ENCODE measurements at regions not wholly inside any gene's neighbourhood (a gene's known extent, or its start where the extent isn't known, plus 50 kb on each side); places are given as distances from the start of the nearest gene placed in this dataset.
"Not testable (repeated sequence)": the region's sequence is repeated elsewhere in the genome, so short reads cannot be mapped to it uniquely, and the experiment has no call there.

DNA sequence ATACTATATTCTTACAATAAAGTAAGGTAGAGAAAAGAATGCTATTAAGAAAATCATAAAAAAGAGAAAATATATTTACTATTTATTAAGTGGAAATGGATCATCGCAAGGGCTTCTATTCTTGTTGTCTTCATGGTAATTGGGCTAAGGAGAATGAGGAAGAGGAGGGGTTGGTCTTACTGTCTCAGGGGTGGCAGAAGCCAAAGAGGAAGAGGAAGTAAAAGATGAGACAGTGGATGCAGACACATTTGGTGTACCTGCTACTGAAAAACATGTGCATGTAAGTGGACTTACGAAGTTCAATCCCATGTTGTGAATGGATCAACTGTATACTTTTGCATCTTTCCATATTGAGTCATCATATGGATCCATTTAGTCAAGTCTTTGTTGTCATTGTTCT is 1502.1 kb upstream of the ADGRL3 start:
- DNase-seq (ENCODE audit: low read depth) = no peak

- no peak for DNase-seq (ENCODE audit: low read depth)
These were observed 1499.5 kb upstream of the ADGRL3 start for GRCh38 chr4:59700651-59701050.

DNA sequence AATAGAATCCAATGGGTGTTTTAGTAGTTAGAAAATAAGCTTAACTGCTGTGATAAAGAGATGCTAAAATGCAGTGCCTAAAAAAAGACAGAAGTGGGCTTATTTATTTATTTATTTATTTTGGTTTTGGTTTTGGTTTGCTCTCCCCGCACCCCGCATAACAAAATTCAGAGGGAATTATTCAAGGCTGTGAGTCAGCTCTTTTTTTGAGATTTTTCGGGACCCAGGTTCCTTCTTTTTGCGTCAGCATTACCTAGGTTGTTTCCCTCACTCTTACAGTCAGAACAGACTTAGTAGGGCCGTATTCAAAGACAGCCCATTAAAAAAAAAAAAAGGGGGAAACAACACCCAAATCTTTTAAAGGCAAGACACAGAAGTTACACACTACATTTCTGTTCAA is 1495.5 kb upstream of the ADGRL3 start:
- DNase-seq (ENCODE audit: low read depth) = no peak

GRCh38 chr4:59712470-59712869 is 1487.7 kb upstream of the ADGRL3 start:
- DNase-seq (ENCODE audit: low read depth) = no peak

DNA sequence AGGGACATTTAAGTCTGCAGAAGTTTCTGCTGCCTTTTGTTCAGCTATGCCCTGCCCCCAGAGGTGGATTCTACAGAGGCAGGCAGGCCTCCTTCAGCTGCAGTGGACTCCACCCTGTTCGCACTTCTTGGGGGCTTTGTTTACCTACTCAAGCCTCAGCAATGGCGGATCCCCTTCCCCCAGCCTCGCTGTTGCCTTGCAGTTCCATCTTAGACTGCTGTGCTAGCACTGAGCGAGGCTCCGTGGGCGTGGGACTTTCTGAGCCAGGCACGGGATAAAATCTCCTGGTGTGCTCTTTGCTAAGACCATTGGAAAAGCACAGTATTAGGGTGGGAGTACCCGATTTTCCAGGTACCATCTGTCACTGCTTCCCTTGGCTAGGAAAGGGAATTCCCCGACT is 1475.8 kb upstream of the ADGRL3 start:
- DNase-seq (ENCODE audit: low read depth) = not testable (repeated sequence)

- no peak for DNase-seq (ENCODE audit: low read depth)
These were observed 1472.4 kb upstream of the ADGRL3 start for GRCh38 chr4:59727745-59728144.

- no peak for DNase-seq (ENCODE audit: low read depth)
These were observed 1471.6 kb upstream of the ADGRL3 start for GRCh38 chr4:59728496-59728895.

GRCh38 chr4:59729321-59729720 is 1470.8 kb upstream of the ADGRL3 start:
- no peak for DNase-seq (ENCODE audit: low read depth)

GRCh38 chr4:59748433-59748832 is 1451.7 kb upstream of the ADGRL3 start:
- no peak for DNase-seq (ENCODE audit: low read depth)

- no peak for DNase-seq (ENCODE audit: low read depth)
These were observed 1440.9 kb upstream of the ADGRL3 start for GRCh38 chr4:59759082-59759825.

DNA sequence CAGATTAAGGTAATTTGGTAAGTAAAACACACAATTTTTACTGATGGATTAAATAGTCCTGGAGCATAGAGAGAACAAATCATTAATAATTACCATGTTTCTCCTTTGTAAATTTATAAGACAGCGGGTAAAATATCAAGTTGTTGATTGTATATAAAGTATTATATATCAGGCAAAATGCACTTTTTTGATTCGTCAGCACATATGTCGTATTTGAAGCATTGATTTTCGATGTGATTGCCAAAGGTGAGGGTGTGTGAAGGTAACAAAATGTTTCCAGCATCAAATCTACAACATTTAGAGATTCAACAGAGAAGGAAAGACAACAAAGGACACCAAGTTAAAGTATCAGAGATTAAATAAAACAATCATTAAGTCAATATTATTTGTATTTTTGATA is 1437.8 kb upstream of the ADGRL3 start:
- DNase-seq (ENCODE audit: low read depth) = no peak

GRCh38 chr4:59770601-59771264 is 1429.4 kb upstream of the ADGRL3 start:
- DNase-seq (ENCODE audit: low read depth) = no peak

- DNase-seq (ENCODE audit: low read depth) = no peak
These were observed 1427.4 kb upstream of the ADGRL3 start for GRCh38 chr4:59772641-59773139.

DNA sequence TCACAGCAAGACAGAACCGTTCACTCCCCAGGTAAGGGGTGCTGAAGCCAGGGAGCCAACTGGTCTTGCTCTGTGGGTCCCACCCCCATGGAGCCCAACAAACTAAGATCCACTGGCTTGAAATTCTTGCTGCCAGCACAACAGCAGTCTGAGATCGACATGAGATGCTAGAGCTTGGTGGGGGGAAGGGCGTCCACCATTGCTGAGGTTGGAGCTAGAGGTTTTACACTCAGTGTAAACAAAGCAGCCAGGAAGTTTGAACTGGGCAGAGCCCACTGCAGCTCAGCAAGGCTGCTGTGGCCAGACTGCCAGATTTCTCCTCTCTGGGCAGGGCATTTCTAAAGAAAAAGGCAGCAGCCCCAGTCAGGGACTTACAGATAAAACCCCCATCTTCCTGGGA is 1419.9 kb upstream of the ADGRL3 start:
- not testable (repeated sequence) for DNase-seq (ENCODE audit: low read depth)

DNA sequence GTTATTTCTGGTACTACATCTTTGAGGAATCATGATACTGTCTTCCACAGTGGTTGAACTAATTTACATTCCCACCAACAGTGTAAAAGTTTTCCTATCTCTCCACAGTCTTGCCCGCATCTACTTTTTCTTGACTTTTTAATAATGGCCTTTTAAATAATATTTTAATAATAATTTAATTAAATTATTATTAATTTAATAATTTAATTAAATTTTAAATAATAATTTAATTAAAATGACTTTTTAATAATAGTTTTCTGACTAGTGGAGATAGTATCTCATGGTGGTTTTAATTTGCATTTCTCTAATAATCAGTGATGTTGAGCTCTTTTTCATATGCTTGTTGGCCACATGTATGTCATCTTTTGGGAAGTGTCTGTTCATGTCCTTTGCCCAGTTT is 1395.0 kb upstream of the ADGRL3 start:
- DNase-seq (ENCODE audit: low read depth) = no peak

DNA sequence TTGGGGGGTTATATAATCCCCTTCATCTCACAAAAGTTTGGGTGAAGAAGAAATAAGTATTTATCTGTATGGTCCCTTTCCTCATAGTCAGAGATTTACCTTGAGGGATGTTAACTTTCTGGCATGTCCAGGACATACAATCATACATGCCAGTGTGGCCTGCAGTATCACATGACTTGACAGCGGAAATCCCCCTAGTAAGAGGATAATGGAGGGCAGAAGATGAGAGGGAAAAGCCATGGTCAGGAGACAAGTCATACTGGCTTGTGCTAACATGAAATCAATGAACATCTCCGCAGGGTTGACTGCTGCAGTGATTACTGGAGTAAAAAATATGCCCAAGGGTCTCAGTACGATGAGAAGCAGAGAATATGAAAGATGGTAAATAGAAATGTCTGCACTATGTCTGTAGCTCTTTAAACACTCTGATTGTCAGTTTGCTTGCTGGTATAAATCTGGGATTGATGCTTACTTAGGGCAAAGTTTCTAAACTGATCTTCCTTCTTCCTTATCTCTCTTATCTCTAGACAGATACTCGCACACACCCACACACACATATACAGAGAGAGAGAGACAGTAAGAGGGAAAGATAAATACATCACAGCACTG is 1385.6 kb upstream of the ADGRL3 start:
- no peak for DNase-seq (ENCODE audit: low read depth)

DNA sequence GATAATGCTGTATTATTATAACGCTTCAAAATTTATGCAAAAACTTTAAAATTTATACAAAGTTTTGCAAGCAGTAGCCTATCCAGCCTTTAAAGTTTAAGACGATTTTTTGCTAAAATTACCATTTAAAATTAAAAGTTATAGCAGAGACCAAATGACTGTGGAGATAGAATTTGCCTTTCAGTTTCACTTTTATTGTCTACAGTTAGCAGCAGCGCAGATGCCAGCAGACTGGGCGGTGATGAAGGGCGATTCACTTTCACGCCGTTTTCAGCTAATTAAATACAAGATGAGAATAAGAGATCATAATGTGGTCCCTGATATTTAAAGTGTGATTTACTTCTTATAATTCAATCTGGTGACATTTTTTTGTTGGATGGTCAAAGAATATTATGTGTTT is 1381.5 kb upstream of the ADGRL3 start:
- DNase-seq (ENCODE audit: low read depth) = no peak

DNA sequence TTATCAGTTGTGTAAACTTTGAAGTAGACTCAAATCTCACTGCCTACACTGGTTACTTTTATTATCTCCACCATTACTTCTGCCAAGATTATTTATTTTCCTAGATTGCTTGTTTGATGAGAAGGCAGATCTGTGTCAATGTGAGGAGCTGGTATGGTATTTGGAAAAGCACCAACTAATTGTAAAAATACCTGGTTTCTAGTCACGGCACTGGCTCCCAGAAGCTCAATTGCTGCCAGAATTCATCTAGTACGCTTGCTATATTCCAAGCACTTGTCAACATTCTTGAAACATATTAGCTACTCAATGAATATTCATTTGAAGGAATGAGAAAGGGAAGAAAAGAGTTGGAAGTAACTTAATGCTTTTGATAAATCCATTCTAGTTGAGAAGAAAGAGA is 1376.8 kb upstream of the ADGRL3 start:
- no peak for DNase-seq (ENCODE audit: low read depth)

GRCh38 chr4:59825104-59825503 is 1375.0 kb upstream of the ADGRL3 start:
- no peak for DNase-seq (ENCODE audit: low read depth)

DNA sequence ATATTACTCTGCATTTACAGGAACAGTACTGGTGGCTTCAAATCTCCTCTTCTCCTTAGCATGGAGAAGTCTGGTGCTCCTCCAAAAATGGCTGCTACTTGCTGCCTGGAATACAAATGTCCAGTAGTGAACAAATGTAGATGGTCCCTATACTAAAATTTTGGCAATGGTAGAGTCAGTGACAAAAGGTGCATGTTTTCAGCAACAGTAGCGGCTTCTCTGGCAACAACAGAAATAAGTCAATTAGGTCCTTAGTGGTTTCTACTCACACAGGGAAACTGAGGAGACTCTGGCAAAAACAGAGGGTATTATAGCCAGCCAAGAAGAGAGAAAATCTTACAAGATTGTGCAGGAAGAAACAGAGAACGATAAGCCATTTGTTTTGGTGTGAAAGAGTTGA is 1368.4 kb upstream of the ADGRL3 start:
- no peak for DNase-seq (ENCODE audit: low read depth)

DNA sequence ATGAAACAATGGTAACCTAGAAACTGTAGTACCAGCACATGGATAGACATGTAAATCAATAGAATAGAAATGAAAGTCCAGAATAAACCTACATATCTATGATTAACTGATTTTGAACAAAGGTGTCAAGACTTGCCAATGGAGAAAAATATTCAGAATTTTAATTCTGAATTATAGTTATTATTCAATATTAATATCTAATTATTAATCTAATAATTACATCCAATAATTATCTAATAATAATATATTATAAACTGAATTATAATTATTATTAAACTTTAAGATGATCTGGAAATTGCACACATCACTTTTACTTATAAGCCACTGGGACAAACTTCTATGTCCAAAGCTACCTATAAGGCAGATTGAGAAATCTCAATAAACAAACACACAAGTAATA is 1365.2 kb upstream of the ADGRL3 start:
- no peak for DNase-seq (ENCODE audit: low read depth)

DNA sequence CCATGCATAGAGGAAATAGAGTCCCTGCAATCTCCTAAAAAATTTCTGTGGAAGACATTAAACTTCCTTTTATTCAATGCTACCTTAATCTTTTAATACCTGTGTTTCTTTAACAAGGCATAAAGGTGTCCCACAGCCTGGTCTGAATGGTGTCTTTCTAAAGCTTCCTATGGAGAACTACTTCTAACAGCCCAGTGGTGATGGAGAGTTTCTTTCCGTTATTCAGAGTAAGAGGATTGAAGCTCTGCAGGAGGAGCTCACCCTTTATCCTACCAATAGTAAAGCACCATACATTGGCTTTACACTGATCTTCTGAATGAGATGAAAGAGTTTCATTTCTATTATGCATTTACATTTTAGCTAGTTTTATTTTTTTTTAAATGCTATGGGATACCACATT is 1362.4 kb upstream of the ADGRL3 start:
- no peak for DNase-seq (ENCODE audit: low read depth)

- no peak for DNase-seq (ENCODE audit: low read depth)
These were observed 1361.9 kb upstream of the ADGRL3 start for GRCh38 chr4:59838236-59838635.

Measured in Daoy (cell line).